Stomach (tissue), 4 donors: ENCODE measurements at regions not wholly inside any gene's neighbourhood (a gene's known extent, or its start where the extent isn't known, plus 50 kb on each side); places are given as distances from the start of the nearest gene placed in this dataset.

Experiments used
- POLR2A ChIP-seq, 4 donors: fragments of 450-650 bp; IDR thresholded peaks; one replicate each; pipeline ENCODE4 v1.6.1; 2016; ENCODE audit warnings: antibody characterized with exemption in 4 of 4, control low read depth in 2 of 4, mild to moderate bottlenecking in 1 of 4, moderate library complexity in 1 of 4
- POLR2AphosphoS5 ChIP-seq, 3 donors: sonication (generic); formaldehyde crosslinking; IDR thresholded peaks; one replicate each; pipeline ENCODE4 v1.6.1; 2016; ENCODE audit warnings: antibody characterized with exemption in 3 of 3
- TF ChIP-seq, protein P1 (sequence below), 7 experiments: fragments of 450-650 bp in 4 of 7; fragments of 200-600 bp in 3 of 7; sonication (generic) in 3 of 7; IDR thresholded peaks; one replicate each; pipeline ENCODE4 v1.5.1; 2016 to 2019; ENCODE audit warnings: antibody characterized with exemption in 7 of 7, control low read depth in 2 of 7, mild to moderate bottlenecking in 1 of 7

DNA sequence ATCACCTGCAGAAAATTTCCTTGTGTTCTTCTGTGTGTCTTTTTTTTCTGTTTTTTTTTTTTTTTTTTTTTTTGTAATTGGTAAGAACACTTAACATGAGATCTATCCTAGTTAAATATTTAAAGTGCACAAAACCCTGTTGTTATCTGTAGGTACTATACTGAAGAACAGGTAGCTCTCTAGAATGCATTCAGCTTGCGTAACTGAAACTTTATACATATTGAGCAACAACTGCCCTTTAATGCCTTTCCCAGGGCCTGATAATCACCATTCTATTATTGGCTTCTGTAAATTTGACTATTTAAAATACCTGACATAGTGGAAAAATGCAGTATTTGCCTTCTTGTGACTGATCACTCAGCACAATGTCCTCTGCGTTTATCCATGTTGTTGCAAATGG, 701.8 kb downstream of the SUCLG1 start:
- TF ChIP-seq, protein P1, sequence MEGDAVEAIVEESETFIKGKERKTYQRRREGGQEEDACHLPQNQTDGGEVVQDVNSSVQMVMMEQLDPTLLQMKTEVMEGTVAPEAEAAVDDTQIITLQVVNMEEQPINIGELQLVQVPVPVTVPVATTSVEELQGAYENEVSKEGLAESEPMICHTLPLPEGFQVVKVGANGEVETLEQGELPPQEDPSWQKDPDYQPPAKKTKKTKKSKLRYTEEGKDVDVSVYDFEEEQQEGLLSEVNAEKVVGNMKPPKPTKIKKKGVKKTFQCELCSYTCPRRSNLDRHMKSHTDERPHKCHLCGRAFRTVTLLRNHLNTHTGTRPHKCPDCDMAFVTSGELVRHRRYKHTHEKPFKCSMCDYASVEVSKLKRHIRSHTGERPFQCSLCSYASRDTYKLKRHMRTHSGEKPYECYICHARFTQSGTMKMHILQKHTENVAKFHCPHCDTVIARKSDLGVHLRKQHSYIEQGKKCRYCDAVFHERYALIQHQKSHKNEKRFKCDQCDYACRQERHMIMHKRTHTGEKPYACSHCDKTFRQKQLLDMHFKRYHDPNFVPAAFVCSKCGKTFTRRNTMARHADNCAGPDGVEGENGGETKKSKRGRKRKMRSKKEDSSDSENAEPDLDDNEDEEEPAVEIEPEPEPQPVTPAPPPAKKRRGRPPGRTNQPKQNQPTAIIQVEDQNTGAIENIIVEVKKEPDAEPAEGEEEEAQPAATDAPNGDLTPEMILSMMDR (IDR thresholded peaks at IDR 0.05), result no peak
- TF ChIP-seq POLR2AphosphoS5 (IDR thresholded peaks at IDR 0.05) (no peak), POLR2A (IDR thresholded peaks at IDR 0.05) (no peak)
